MM.1S (cell line): ENCODE measurements at regions not wholly inside any gene's neighbourhood (a gene's known extent, or its start where the extent isn't known, plus 50 kb on each side); places are given as distances from the start of the nearest gene placed in this dataset.
"Not testable (repeated sequence)": the region's sequence is repeated elsewhere in the genome, so short reads cannot be mapped to it uniquely, and the experiment has no call there.

Experiments
- DNase-seq: peaks from one replicate; pipeline ENCODE4 v3.0.0-alpha.2; 2015
- H2AFZ ChIP-seq: fragments of 300-600 bp; sonication (generic); 2 replicates; pipeline ENCODE4 v1.6.0; 2016; ENCODE audit warnings: antibody characterized with exemption, low read length
- H3F3A ChIP-seq: fragments of 300-600 bp; sonication (generic); 2 replicates; pipeline ENCODE4 v1.6.1; 2016; ENCODE audit warnings: mild to moderate bottlenecking, antibody characterized with exemption, low read length, moderate library complexity, mixed read lengths; ENCODE audit not compliant: insufficient read depth
- H3K27ac ChIP-seq: fragments of 300-600 bp; sonication (generic); 2 replicates; pipeline ENCODE4 v1.5.1; 2016; ENCODE audit warnings: mild to moderate bottlenecking, low read length
- H3K27me3 ChIP-seq: fragments of 300-600 bp; sonication (generic); replicated peaks from 2 replicates; pipeline ENCODE4 v1.6.0; 2016; ENCODE audit warnings: low read length; ENCODE audit not compliant: insufficient read depth
- H3K36me3 ChIP-seq: fragments of 300-600 bp; sonication (generic); replicated peaks from 2 replicates; pipeline ENCODE4 v1.6.1; 2016; ENCODE audit warnings: mild to moderate bottlenecking, low read length, mixed read lengths; ENCODE audit not compliant: insufficient read depth
- H3K4me1 ChIP-seq: fragments of 300-600 bp; sonication (generic); 2 replicates; pipeline ENCODE4 v1.6.1; 2016; ENCODE audit warnings: low read length, mixed read lengths
- H3K4me2 ChIP-seq: fragments of 300-600 bp; sonication (generic); 2 replicates; pipeline ENCODE4 v1.6.0; 2016; ENCODE audit warnings: low read depth, low read length
- H3K4me3 ChIP-seq: fragments of 300-600 bp; sonication (generic); 2 replicates; pipeline ENCODE4 v1.5.1; 2016; ENCODE audit warnings: low read length, mixed read lengths
- H3K79me2 ChIP-seq: fragments of 300-600 bp; sonication (generic); 2 replicates; pipeline ENCODE4 v1.6.1; 2016; ENCODE audit warnings: mixed run types, low read length, mixed read lengths
- H3K9ac ChIP-seq: fragments of 300-600 bp; sonication (generic); 2 replicates; pipeline ENCODE4 v1.6.1; 2016; ENCODE audit warnings: low read length, mixed read lengths
- H3K9me2 ChIP-seq: fragments of 300-600 bp; sonication (generic); replicated peaks from 2 replicates; pipeline ENCODE4 v1.6.1; 2016; ENCODE audit warnings: mild to moderate bottlenecking, low read length, mixed read lengths; ENCODE audit not compliant: insufficient read depth
- H3K9me3 ChIP-seq: fragments of 300-600 bp; sonication (generic); replicated peaks from 2 replicates; pipeline ENCODE4 v1.6.1; 2016; ENCODE audit warnings: mild to moderate bottlenecking, low read length, mixed read lengths; ENCODE audit not compliant: insufficient read depth
- H4K20me1 ChIP-seq: fragments of 300-600 bp; sonication (generic); 2 replicates; pipeline ENCODE4 v1.6.1; 2016; ENCODE audit warnings: mild to moderate bottlenecking, low read length, moderate library complexity, mixed read lengths; ENCODE audit not compliant: insufficient read depth
- EZH2 ChIP-seq: fragments of 300-600 bp; sonication (generic); optimal IDR thresholded peaks from 2 replicates; pipeline ENCODE3; 2017; ENCODE audit warnings: low read depth, mild to moderate bottlenecking, antibody characterized with exemption, low read length, mixed read lengths
- EZH2phosphoT487 ChIP-seq: fragments of 300-600 bp; sonication (generic); IDR thresholded peaks from 2 replicates; pipeline ENCODE4 v1.6.1; 2018; ENCODE audit warnings: antibody characterized with exemption, low read length
- TF ChIP-seq, protein P1 (sequence below): fragments of 300-600 bp; sonication (generic); IDR thresholded peaks from 2 replicates; pipeline ENCODE4 v1.5.1; 2016; ENCODE audit warnings: antibody characterized with exemption, low read length, mixed read lengths

DNA sequence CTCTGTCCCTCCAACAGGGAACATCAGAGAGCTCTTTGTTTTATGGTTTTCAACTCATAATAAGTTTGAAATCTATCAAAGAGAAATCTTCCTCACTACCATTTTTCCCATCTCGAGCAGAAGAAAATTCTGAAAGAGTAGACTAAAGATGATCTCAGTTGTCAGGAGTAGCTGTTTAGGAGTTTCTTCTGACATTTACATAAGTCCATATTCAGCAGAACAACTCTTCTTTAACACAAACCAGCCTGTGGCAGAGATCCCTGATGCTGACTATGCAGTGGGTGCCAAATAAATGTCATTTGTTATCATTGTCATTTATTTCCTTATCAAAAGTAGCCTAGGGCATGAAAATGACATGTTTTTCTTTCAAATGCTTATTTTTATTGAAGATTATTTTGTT, 380.7 kb downstream of the MBD2 start:
- Histone ChIP-seq H3F3A (no peaks in the 10 kb centered on the region), H3K9me2 (no peaks in the 10 kb centered on the region), H3K4me2 (no peak overlapping the region), H4K20me1 (no peaks in the 10 kb centered on the region), H3K9me3 (no peaks in the 10 kb centered on the region), H3K27me3 (no peaks in the 10 kb centered on the region), H3K36me3 (no peaks in the 10 kb centered on the region), H3K4me3 (no peak overlapping the region), H3K27ac (no peak overlapping the region), H3K9ac (no peak overlapping the region), H2AFZ (no peak overlapping the region), H3K79me2 (no peaks in the 10 kb centered on the region), H3K4me1 (no peaks in the 10 kb centered on the region)
- TF ChIP-seq EZH2 (no peak), EZH2phosphoT487 (no peak)
- TF ChIP-seq, protein P1, sequence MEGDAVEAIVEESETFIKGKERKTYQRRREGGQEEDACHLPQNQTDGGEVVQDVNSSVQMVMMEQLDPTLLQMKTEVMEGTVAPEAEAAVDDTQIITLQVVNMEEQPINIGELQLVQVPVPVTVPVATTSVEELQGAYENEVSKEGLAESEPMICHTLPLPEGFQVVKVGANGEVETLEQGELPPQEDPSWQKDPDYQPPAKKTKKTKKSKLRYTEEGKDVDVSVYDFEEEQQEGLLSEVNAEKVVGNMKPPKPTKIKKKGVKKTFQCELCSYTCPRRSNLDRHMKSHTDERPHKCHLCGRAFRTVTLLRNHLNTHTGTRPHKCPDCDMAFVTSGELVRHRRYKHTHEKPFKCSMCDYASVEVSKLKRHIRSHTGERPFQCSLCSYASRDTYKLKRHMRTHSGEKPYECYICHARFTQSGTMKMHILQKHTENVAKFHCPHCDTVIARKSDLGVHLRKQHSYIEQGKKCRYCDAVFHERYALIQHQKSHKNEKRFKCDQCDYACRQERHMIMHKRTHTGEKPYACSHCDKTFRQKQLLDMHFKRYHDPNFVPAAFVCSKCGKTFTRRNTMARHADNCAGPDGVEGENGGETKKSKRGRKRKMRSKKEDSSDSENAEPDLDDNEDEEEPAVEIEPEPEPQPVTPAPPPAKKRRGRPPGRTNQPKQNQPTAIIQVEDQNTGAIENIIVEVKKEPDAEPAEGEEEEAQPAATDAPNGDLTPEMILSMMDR: no peak
- no peak for DNase-seq

DNA sequence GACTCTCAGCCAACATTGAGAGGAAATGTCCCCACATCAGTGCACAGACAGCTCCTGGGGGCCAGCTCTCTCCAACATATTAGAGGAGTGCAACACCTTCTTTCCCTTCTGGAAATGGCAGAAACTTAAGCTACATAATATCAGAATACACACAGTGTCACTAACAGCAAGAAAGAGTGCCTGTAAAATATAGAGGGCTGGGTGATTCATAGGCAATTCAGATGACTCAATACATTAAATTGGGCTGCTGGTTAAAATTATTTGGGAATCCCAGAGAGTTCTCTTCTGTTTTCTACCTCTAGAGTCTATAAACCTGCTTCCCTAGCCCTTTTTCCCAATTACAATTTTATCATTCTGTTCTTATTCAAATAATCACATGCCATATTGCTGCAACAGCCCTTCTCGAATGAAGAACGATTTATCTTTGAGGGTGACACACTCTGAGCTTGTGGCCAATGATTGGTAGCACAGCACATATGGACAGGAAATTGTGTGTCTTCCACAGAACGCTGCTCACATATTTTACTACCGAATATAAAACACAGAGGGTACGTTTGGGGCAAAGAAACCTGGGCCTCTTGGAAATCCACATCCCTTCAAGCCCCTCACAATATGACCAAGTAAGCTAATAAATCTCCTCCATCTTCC, 381.2 kb downstream of the MBD2 start:
- Histone ChIP-seq H3K27me3 (no peaks in the 10 kb centered on the region), H3K9ac (no peak overlapping the region), H3K27ac (no peak overlapping the region), H4K20me1 (no peaks in the 10 kb centered on the region), H3K4me1 (no peaks in the 10 kb centered on the region), H3K9me3 (no peaks in the 10 kb centered on the region), H2AFZ (no peak overlapping the region), H3K4me3 (no peak overlapping the region), H3K79me2 (no peaks in the 10 kb centered on the region), H3F3A (no peaks in the 10 kb centered on the region), H3K4me2 (no peak overlapping the region), H3K36me3 (no peaks in the 10 kb centered on the region), H3K9me2 (no peaks in the 10 kb centered on the region)
- DNase-seq: no peak
- no peak for TF ChIP-seq EZH2phosphoT487
- TF ChIP-seq EZH2: no peak
- TF ChIP-seq, protein P1: no peak

DNA sequence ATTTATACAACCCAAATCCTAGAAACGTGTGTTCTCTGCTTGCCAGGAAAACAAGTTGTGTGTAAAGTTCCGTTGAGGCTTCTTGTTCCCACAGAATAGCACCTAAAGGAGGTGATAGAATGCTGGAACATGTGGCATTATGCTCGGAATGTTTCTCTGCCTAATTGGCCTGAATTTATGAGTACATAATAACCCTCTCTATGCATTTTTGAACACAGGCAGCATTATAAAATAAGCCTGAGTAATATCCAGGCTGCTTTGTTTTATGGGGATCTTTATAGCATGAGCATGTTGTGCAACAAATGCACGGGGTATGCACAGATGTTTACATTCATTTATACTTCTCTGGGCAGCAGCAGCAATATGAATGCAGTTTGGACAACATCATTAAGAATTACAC, 385.7 kb downstream of the MBD2 start:
- Histone ChIP-seq H3K79me2 (no peaks in the 10 kb centered on the region), H2AFZ (no peak overlapping the region), H3K9ac (no peak overlapping the region), H3K36me3 (no peaks in the 10 kb centered on the region), H3K9me3 (no peaks in the 10 kb centered on the region), H3K27ac (no peak overlapping the region), H3K4me3 (no peak overlapping the region), H3K4me1 (no peaks in the 10 kb centered on the region), H4K20me1 (no peaks in the 10 kb centered on the region), H3F3A (no peaks in the 10 kb centered on the region), H3K4me2 (no peak overlapping the region), H3K27me3 (no peaks in the 10 kb centered on the region), H3K9me2 (no peaks in the 10 kb centered on the region)
- DNase-seq: no peak
- TF ChIP-seq, protein P1: no peak
- TF ChIP-seq EZH2 (no peak), EZH2phosphoT487 (no peak)

DNA sequence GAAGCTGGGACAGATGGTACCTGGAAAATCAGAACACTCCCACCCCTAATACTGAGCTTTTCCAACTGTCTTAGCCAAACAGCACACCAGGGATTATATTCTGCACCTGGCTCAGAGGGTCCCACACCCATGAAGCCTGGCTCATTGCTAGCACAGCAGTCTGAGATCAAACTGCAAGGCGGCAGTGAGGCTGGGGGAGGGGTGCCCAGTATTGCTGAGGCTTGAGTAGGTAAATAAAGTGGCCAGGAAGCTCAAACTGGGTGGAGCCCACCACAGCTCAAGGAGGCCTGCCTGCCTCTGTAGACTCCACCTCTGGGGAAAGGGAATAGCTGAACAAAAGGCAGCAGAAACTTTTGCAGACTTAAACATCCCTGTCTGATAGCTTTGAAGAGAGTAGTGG, 403.3 kb downstream of the MBD2 start:
- H3K9me2 ChIP-seq, H4K20me1 ChIP-seq, H3K4me3 ChIP-seq, DNase-seq, H3K4me1 ChIP-seq, H3K9me3 ChIP-seq, H3K36me3 ChIP-seq, H2AFZ ChIP-seq, H3K27me3 ChIP-seq, H3K27ac ChIP-seq, H3K4me2 ChIP-seq, H3K9ac ChIP-seq, H3K79me2 ChIP-seq, H3F3A ChIP-seq: not testable (repeated sequence)
